ENCODE measurements at regions not wholly inside any gene's neighbourhood (a gene's known extent, or its start where the extent isn't known, plus 50 kb on each side); places are given as distances from the start of the nearest gene placed in this dataset.
"Not testable (repeated sequence)": the region's sequence is repeated elsewhere in the genome, so short reads cannot be mapped to it uniquely, and the experiment has no call there.

DNA sequence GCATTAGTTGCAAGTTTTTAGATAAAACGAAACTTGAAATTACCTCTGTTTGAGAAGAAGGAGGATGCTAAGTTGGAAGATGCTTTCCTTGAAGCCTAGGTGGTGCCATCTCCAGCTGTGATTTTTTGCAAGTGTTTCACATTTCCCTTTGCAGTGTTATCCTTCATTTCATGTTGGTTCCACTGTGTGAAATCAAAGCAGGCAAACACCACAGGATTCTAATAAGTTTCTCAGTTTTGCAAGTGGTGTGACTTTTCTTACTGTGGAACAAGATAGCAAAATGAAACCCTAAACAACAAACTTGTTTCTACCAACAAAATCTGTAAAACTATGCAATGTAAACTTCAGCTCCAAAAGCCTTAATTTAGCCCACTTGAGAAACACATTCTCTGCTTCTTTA lies 260.9 kb downstream of the OXSM start:
- FAIRE-seq (no peak), DNase-seq (ENCODE audit: insufficient read length, low spot score) (no peak)

DNA sequence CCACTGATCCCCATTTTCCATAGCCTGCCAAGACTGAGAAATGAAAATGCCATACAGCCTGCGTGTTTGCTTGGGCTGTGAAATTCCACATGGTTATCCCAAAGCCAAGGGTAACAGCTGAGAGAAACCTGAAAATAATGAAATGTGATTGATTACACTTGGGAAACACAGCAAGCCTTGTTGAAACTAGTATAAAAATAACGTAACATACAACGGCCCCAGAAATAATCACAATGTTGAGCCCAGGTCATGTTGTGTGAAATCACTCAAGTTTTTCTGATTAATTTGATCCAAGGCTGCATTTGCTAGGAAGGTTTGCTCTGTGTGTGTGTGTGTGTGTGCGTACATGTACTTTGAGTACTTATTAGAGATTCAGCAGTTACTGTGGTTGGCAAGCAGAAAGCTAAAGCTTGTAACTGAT lies 269.0 kb downstream of the OXSM start:
- no peak for FAIRE-seq

DNA sequence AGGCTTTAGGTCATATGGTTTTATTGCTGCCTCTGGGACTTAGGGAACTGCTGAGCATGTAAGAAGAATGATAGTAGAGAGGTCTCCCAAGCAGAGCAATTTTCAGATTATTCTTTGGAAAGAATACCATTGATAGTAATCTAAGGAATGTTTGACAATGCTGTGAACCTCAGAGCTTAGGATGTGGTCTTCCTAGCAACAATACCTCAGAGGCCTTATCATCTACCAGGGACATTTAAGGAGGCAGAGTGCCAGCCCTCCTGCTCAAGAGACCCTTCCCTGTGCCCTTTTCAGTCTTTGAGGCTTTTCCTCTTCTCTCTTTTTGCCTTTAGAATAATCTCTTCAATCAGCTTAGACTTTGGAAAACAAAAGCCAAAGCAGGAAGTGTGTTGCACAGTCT lies 272.1 kb downstream of the OXSM start:
- FAIRE-seq (no peak), DNase-seq (ENCODE audit: insufficient read length, low spot score) (no peak)

More for the DNA sequence above, 269.0 kb downstream of the OXSM start:
- no peak for DNase-seq (ENCODE audit: insufficient read length, low spot score)

DNA sequence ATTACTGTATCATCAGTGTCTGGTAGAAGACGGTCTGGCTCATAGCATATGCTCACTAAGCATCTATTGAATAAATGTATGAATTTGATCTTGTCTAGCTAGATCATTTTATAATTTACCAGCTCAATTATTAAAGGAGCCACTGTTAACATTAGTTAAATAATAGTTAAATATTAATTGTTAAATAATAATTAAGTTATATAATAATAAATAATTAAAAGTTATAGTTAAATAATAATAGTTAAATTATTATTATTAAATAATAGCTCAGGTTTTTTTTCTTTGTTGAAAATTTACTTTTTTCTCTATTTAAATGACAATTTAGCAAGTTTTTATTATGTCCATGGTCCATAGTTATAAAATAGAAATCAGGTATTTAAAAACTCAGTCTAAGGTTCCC lies 274.4 kb downstream of the OXSM start:
- DNase-seq (ENCODE audit: insufficient read length, low spot score) (no peak), FAIRE-seq (no peak)

DNA sequence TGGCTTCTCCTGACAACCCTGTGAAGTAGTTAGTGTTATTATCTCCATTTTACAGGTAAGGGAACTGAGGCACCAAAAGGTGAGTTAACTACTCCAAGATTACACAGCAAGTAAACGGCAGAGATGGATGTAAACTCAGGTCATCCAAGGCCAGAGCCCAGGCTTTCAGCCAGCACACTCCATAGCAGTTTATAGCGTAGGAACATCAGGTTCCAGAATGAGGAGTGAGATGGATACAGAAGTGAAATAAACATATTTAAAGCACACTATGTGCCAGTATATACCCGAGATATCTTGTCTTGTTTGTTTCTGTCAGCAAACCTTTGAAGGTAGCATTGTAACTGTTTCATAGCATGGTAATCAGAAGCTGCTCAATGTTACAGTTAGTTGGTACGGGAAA lies 279.0 kb downstream of the OXSM start:
- FAIRE-seq = no peak

DNA sequence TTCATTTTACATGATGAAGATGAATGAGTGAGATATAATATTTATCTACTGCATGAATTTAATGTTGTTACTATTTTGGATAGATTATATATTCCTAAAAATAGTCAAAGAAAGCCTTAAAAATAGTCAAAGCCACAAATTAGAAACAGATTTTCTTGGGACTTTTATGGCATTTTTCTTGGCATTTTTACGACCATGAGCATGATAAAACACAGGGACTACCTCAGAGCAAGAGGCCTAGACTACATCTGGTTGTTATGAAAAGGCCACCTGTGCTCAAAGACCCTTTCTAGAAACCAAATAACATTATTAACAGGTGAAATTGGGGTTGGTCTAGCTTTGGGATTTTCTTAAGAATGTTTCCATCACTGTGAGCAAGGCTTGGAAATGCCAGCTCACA lies 281.0 kb downstream of the OXSM start:
- DNase-seq (ENCODE audit: insufficient read length, low spot score) (no peak), FAIRE-seq (no peak)

More for the DNA sequence above, 279.0 kb downstream of the OXSM start:
- DNase-seq (ENCODE audit: insufficient read length, low spot score) = no peak

DNA sequence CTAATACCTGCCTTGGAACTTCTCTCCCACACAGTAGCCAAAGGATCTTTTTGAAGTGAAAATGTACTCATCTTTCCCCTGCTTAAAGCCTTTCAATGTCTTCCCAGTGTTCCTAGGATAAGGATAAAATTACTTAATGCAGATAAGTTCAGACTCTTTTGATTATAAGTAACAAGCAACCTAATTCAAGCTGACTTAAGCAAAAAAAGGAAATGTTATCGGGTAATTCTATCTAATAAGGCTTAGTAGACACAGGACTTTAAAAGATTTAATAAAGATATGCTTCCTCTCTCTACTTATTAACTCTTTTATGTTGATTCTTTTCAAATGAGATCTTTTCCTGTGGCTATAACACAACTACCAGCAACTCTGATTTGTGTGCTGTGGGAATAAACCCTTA lies 284.2 kb downstream of the OXSM start:
- FAIRE-seq = no peak
- DNase-seq (ENCODE audit: insufficient read length, low spot score) = no peak

DNA sequence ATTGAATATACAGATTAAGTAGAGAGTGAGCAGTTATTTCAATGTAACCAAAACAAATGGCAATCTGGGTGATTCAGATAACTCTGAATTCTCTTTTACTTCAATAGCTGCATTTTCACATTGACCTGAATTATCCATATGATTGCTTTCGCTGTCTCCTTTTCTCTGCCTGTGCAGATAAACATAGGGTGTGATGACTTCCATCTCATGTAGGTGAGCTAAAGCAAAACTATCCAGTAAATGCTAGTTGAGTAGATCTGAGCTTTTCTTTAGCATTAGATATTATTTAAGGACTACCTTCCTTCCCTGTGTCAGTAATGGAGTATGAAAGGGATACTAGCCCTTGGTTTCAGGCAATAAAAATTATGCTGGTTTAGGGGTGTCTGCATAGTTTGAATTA lies 288.6 kb downstream of the OXSM start:
- FAIRE-seq (no peak), DNase-seq (ENCODE audit: insufficient read length, low spot score) (no peak)

DNA sequence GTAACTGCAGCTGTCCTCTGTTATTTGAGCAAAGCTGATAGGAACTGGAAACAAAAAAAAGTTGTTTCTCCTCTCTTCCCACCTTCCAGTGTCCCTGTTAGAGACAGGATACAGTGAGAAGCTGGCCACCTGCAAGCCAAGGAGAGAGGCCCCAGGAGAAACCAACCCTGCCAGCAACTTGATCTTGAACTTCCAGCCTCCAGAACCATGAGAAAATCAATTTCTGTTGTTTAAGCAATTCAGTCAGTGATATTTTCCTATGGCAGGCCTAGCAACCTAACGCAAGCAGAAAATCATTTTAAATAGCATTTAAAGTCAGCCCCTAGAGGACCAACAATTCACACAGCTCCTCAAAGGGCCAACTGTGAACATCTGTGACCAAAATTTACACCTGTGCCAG lies 291.3 kb downstream of the OXSM start:
- no peak for FAIRE-seq
- no peak for DNase-seq (ENCODE audit: insufficient read length, low spot score)

DNA sequence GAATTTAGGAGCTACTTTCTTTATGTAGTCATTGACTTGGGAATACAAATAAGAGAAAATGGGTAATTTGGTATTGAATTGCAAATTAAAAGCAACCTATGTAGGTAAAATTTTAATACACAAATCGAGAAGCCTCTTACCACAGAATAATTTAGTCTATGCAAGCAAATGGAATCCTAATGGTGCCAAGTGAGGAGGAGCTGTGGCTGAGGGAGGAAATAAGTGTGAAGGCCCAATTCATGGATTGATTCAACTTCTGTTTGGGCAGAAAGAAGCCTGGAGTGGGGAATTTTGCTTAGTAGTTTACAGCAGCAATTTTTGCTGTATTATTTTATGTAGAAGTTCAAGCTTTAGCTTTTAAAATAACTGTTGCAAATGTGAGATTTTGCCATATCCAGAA lies 291.9 kb downstream of the OXSM start:
- DNase-seq (ENCODE audit: insufficient read length, low spot score) (no peak), FAIRE-seq (no peak)

DNA sequence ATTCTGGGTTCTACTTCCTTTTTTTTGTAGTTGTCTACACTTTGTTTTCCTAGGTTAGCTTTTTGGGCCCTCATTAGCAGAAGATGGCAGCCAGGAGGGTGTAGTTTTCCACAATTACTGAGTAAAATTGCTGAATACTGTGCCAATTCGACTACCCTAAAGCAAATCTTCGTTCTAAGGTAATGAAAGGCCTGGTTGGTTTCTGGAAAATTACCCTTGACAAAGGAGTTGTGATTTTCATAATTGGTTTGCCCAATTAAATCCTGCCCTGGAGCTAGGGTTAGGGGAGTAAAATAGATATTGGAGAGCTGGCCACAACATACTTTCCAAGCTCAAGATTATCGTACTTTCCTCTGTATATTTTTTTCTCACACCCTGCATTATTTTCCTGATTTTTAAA lies 293.0 kb downstream of the OXSM start:
- FAIRE-seq = no peak
- no peak for DNase-seq (ENCODE audit: insufficient read length, low spot score)

DNA sequence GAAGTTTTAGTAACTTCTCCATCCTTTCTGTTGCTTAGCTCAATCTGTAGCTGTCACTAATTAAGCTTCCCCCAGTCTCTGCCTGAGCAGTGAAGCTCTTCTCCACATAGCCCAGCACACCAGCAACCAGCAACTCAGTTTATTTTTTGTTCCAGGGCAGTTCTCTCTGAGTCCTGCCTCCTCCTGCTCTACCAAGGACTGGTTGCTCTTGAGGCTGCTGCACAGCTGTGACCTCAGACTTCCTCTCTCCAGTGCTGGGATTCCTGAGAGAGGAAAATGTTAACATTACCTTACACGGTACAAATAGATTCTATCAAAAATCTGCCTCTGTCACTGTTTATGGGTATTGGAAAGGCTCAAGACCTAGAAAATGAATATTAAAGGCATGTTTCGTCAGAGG lies 294.7 kb downstream of the OXSM start:
- FAIRE-seq (no peak), DNase-seq (ENCODE audit: insufficient read length, low spot score) (no peak)

DNA sequence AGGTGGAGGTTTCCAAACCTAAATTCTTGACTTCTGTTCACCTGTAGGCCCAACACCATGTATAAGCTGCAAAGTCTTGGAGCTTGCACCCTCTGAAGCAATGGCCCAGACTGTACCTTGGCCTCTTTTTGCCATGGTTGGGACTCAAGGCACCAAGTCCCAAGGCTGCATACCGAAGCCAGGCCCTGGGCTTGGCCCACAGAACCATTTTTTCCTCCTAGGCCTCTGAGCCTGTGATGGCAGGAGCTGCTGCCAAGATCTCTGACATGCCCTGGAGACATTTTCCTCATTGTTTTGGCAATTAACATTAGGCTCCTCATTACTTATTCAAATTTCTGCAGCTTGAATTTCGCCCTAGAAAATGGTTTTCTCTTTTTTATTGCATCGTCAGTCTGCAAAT lies 297.9 kb downstream of the OXSM start:
- no peak for FAIRE-seq

DNA sequence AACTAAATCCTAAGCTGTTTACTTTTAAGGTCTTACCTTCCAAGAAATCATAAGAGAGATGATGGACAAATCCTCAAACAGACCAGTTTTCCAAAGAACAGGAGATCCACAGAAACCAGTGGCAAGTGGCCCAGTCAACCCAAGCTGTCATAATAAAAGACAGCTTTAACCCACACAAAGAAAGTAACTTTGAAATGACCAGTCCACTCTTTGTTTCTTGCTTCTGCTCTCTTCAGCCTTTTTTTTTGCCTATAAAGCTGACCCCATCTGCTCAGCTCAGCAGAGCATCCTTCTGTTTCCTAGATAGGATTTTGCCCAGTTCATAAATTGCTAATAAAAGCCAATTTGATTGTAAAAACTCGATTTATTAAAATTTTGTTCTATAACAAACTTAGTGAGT lies 299.4 kb downstream of the OXSM start:
- FAIRE-seq = no peak
- no peak for DNase-seq (ENCODE audit: insufficient read length, low spot score)

More for the DNA sequence above, 297.9 kb downstream of the OXSM start:
- no peak for DNase-seq (ENCODE audit: insufficient read length, low spot score)

DNA sequence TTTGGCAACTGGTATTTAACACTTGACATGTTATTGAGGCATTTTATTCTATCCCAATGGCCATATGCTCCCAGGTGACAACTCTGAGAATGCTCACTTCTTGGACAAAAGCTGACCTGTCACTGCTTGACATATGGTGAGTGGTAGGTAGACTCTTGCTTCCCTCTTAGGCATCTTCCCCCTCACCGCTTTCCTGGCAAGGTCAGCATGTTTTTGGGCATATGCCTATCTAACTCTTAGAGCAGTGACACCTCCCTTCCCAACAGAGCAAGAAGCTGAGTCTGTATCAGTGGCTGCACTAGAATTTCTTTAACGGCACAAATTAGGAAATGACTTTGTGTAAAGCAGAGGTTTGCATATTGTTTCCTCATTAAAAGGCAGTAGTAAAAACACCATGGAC lies 300.7 kb downstream of the OXSM start:
- FAIRE-seq = no peak

DNA sequence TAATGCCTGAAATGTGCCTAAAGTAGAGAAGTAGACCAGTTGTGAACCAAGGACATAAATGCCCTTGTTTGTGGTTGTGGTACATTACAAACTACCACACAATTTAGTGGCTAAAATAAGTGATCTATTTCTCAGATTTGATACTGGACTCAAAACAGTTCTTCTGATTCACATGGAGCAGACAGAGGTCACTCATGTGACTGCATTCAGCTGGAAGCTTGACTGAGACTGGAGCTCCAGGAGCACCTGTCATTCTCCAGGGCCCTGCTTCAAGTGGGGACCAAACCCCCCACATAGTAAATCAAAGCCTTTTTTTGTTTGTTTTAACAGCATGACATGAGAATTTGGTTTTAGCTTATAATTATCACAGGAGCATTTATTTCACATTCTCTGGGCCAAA lies 301.2 kb downstream of the OXSM start:
- FAIRE-seq = no peak
- DNase-seq (ENCODE audit: insufficient read length, low spot score) = no peak

More for the DNA sequence above, 300.7 kb downstream of the OXSM start:
- DNase-seq (ENCODE audit: insufficient read length, low spot score) = no peak

DNA sequence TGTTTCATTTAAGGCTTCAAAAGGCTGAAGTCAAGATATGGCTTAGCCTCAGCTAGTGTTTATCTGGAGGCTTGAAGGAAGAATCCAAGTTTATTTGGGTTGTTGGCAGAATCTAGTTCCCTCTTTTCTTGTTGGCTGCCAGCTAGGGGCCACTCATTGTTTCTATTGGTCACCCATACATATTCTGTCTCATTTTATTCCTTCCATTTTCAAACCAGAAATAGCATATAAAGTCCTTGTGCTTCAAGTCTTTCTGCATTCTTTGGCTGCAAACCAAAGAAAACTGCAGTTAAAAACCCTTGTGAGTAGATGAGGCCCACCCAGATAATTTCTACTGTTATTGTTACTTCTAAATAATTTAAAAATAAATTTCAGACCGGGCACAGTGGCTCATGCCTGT lies 301.7 kb downstream of the OXSM start:
- FAIRE-seq (no peak), DNase-seq (ENCODE audit: insufficient read length, low spot score) (no peak)

DNA sequence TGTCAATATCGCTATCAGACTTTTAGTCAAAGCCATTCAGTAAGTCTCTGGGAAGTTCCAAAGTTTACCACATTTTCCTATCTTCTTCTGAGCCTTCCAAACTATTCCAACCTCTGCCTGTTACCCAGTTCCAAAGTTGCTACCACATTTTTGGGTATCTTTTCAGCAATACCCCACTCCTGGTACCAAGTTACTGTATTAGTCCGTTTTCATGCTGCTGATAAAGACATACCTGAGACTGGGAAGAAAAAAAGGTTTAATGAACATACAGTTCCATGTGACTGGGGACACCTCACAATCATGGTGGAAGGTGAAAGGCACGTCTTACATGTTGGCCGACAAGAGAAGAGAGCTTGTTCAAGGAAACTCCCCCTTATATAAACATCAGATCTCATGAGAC lies 307.2 kb downstream of the OXSM start:
- not testable (repeated sequence) for DNase-seq (ENCODE audit: insufficient read length, low spot score); FAIRE-seq

DNA sequence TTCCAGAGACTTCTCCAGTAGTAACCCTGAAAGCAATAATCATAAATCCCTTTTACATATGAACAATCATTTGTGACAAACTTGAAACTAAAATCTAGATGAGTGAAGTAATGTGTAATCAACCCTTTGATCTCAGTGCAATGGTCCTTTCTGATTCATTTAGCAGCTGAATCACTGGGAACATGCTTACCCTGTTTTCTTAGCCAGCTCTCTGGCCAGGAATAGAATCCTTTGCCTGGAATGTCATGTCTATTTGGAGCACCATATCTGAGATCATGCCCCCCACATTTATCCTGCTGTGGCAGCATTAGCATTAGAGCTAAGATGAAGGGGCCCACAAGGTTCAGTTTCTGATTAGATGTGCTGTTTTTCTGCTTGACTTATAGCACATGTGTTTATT lies 309.8 kb downstream of the OXSM start:
- DNase-seq (ENCODE audit: insufficient read length, low spot score) (no peak), FAIRE-seq (no peak)

DNA sequence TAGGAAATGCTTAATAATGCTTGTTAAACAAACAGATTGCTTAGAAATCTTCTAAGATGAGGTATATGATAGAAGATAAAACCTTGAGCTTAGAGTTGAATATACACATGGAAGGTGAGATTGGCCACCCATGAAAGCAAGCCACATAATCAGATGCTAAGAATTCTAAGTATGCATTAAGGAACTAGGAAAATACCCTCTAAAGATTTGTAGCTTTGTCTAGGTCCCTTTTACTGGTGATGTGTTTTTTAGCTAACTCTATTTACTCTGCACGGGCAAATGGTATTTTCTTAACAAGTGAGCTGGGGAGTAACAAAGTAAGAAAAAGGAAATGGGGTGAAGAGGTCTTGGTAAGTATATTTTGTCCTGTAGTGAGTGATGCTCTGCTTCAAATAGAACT lies 310.3 kb downstream of the OXSM start:
- no peak for FAIRE-seq
- DNase-seq (ENCODE audit: insufficient read length, low spot score) = no peak

DNA sequence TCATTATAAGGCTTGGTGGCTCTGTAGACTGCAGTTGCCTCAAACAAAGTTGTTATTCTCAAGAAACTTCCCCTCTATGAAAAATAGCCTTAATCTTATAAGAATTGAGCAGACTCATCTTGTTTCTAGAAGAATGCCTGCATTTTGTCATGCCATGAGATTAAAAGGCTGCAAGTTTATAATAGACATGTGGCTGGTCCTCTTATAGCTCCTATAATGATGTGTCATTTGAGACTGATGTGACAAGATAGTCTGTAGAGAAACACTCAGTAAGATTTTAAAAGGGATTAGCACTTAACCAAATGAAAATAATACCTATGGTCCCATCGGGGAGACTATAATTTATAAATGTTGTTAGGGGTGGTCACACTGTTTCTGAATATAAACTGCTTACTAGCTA lies 312.5 kb downstream of the OXSM start:
- no peak for DNase-seq (ENCODE audit: insufficient read length, low spot score)
- no peak for FAIRE-seq

DNA sequence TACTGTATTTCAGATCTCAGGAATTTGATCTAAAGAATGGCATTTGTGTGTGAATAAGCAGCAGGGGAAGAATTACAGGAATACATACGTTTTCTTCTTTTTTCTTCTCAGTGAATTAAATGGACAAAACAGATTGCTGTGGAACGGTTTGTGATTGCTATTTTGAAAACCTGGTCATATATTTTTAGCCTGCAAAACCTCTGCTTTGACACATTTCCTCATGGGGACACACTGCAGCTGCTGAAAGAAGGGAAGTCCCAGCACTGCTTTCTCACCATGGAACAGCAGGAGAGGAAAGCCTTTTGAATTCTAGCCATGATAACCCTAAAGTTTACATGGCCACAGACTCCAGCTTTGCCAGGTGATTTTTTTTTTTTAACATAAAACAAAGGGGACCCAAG lies 315.0 kb downstream of the OXSM start:
- FAIRE-seq = no peak
- no peak for DNase-seq (ENCODE audit: insufficient read length, low spot score)

DNA sequence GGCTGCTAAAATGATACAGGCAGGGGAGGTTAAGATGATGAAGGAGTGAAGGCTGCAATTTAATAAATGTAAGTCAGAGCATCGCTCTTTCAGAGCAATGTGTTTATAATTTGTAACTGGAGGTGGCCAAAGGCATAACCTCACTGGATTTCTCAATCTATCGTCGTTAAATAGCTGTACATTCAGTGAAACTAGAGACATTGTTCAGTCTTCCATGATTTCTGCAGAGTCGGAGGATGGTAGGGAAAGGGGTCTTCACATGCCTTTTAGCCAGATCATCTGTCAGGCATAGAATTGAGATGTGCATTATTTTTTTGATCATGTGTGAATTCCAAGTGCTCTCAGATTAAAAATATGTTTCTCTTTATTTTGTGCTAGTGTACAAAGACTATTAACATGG lies 315.4 kb downstream of the OXSM start:
- no peak for DNase-seq (ENCODE audit: insufficient read length, low spot score)
- no peak for FAIRE-seq

DNA sequence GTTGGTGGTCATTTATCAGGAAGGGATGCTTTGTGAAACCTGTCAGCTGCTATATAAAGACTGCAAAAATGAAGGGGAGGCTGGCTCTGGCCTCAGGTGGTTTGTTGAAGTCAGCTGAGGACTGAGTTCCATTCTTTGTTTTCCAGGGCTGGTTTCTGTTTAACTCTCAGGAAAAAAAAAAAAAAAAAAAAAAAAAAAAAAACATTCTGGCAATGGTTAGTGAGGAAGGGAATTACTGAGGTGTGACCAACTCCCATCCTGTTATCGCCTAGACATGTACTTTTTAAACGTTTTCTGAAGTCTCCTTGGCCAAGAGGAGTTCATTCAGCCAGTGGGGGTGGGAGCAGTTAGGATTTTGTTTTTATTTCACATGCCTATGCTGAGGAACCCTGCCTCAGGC lies 316.3 kb downstream of the OXSM start:
- DNase-seq (ENCODE audit: insufficient read length, low spot score) (no peak), FAIRE-seq (no peak)

Measured in HTR-8/SVneo (cell line).